ENCODE measurements at regions not wholly inside any gene's neighbourhood (a gene's known extent, or its start where the extent isn't known, plus 50 kb on each side); places are given as distances from the start of the nearest gene placed in this dataset.

DNA sequence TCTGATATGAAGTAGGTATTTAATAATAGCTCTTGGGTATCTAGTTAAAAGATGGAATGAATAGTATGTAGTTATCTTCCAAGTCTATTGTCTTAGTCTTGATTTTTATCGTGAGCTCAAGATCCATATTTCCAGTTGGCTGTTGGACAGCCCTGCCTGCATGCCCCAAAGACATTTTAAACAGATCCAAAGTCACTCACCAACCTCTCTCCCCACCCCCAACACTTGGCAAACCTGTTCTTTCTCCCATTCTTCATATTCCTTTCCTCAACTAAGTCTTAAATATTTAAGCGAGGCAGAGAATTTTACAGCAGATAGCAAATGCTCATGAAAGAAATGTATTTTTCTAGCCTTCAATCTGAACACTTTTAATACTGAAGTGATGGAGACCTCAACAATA is 80.7 kb upstream of the PALS2 start:
- intact Hi-C loops (cut with micrococcal nuclease), result no loop called here
- H3K27ac Mint-ChIP-seq, result no peak overlapping the region
- no peaks in the 10 kb centered on the region for H3K9me3 Mint-ChIP-seq
- H3K36me3 Mint-ChIP-seq (ENCODE audit: low read depth), result no peaks in the 10 kb centered on the region
- H3K27me3 Mint-ChIP-seq, result no peaks in the 10 kb centered on the region
- no peaks in the 10 kb centered on the region for H3K4me1 Mint-ChIP-seq (ENCODE audit: low read depth)
- no peak overlapping the region for H3K4me3 Mint-ChIP-seq

DNA sequence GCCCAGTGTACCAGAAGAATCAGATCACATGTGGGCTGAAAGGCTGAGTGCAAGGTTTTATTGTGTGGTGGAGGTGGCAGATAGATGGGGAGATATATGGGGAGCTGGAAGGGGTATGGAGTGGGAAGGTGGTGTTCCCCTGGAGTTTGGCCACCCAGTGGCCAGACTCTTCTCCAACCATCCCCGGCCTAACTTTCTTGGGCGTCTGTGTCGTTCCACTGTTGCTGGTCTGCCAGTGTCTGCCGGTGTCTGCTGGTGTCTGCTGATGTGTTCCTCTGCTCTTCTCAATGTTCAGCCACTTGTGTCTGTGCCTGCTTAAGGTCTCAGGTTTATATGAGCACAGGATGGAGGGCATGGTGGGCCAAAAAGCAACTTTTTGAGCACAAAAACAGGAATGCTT is 78.4 kb upstream of the PALS2 start:
- Mint-ChIP-seq H3K9me3 (no peaks in the 10 kb centered on the region), H3K27me3 (no peaks in the 10 kb centered on the region), H3K4me3 (no peak overlapping the region), H3K4me1 (ENCODE audit: low read depth) (no peaks in the 10 kb centered on the region), H3K36me3 (ENCODE audit: low read depth) (no peaks in the 10 kb centered on the region), H3K27ac (no peak overlapping the region)
- intact Hi-C loops (cut with micrococcal nuclease), result no loop called here

DNA sequence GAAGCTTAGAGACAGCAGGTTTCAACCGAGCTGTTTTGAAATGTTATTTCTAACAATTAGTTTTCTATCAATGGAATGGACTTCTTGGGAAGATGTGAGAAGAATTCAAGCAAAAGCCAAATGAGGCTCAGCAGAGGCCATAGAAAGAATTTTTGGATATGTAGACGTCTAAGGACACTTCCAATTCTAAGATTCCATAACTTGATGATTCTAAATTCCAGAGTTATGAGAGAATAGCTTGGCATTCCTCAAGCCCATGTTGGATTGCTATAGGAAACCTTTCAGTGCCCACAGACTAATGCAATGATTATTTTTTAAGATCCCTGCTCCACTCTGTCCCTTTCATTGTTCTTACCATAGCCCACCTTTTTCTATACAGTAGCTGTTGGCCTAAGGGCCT is 77.2 kb upstream of the PALS2 start:
- no peaks in the 10 kb centered on the region for H3K27me3 Mint-ChIP-seq
- H3K9me3 Mint-ChIP-seq, result no peaks in the 10 kb centered on the region
- H3K27ac Mint-ChIP-seq, result no peak overlapping the region
- H3K4me3 Mint-ChIP-seq, result no peak overlapping the region
- H3K36me3 Mint-ChIP-seq (ENCODE audit: low read depth), result no peaks in the 10 kb centered on the region
- intact Hi-C loops (cut with micrococcal nuclease), result no loop called here
- no peaks in the 10 kb centered on the region for H3K4me1 Mint-ChIP-seq (ENCODE audit: low read depth)

DNA sequence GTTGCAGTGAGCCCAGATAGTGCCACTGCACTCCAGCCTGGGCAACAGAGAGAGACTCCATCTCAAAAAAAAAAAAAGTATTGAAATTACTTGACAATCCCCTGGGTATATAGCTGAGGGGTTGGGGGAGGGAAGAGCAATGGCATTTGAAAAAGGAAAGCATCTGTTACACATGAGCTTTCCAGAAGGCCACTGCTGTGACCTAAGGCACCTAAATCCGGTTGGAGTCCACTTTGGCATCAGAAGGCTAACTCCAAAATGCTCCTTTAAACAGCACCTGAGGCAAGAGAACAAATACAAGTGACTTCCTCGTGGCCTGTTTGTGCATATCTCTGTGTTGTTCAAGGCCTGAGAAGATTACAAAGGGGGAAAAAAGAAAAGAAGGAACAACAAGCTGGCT is 74.8 kb upstream of the PALS2 start:
- Mint-ChIP-seq H3K4me1 (ENCODE audit: low read depth) (no peaks in the 10 kb centered on the region), H3K4me3 (no peak overlapping the region), H3K27me3 (no peaks in the 10 kb centered on the region), H3K9me3 (no peaks in the 10 kb centered on the region), H3K27ac (no peak overlapping the region), H3K36me3 (ENCODE audit: low read depth) (no peaks in the 10 kb centered on the region)
- intact Hi-C loops (cut with micrococcal nuclease), result no loop called here

DNA sequence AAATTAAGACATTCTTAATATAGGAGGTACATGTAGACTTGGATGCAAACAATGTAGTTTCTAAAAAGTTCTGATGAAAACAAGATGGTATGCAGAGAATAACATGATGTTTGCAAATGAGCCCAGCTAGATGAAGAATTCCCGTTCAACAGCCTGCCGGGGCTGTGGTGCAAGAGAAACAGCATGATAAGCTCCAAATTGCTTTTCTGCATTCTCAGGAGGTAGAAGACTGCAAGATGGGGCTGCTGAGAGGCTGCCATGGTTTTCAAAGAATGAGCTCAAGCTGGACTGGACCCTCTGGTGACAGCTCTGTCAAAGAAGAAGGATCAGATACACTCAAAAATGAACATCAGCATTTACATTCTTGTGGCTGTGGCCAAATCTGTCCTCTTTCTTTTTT is 73.4 kb upstream of the PALS2 start:
- Mint-ChIP-seq H3K27ac (no peak overlapping the region), H3K4me1 (ENCODE audit: low read depth) (no peaks in the 10 kb centered on the region), H3K36me3 (ENCODE audit: low read depth) (no peaks in the 10 kb centered on the region), H3K27me3 (no peaks in the 10 kb centered on the region), H3K9me3 (no peaks in the 10 kb centered on the region), H3K4me3 (no peak overlapping the region)
- intact Hi-C loops (cut with micrococcal nuclease), result no loop called here

DNA sequence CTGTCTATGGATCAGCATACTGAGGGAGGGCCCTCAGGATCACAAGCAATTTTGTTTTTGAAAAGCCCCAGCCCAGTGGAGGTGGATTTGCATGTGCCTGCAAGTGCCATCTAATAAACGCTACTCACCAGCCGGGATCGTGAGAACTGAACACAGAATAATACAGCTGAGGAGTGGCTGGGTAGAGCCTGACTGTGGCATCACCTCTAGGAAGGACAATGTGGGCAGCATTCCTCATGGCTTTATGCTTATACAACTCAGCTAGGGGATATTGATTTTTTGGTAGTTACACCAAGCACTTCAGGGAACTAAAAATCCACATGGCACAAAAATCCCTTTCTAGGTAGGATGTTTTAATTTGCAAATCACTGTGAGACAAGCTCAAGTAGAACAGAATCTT is 72.7 kb upstream of the PALS2 start:
- Mint-ChIP-seq H3K4me3 (no peak overlapping the region), H3K4me1 (ENCODE audit: low read depth) (no peaks in the 10 kb centered on the region), H3K9me3 (no peaks in the 10 kb centered on the region), H3K27ac (no peak overlapping the region), H3K36me3 (ENCODE audit: low read depth) (no peaks in the 10 kb centered on the region), H3K27me3 (no peaks in the 10 kb centered on the region)
- intact Hi-C loops (cut with micrococcal nuclease), result no loop called here

DNA sequence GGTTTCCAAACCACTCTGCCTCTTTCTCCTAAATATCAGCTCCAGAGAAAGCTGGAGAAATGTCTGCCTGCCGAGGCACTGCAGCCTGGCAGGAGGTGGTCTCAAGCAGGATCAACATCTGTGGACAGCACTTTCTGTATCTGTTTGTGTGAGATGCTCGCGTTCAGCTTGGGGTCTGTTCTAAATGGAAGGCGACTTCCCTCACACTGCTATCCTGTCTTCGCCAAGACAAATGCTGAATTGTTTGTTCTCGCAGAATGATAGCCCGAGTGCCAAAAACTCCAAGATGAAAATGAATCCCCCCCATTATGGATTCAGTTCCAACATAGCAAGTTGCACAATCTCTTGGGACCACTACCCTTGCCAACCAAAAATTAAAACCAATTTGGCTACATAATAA is 72.2 kb upstream of the PALS2 start:
- Mint-ChIP-seq H3K4me1 (ENCODE audit: low read depth) (no peaks in the 10 kb centered on the region), H3K36me3 (ENCODE audit: low read depth) (no peaks in the 10 kb centered on the region), H3K27ac (no peak overlapping the region), H3K4me3 (no peak overlapping the region), H3K27me3 (no peaks in the 10 kb centered on the region), H3K9me3 (no peaks in the 10 kb centered on the region)
- intact Hi-C loops (cut with micrococcal nuclease), result no loop called here

DNA sequence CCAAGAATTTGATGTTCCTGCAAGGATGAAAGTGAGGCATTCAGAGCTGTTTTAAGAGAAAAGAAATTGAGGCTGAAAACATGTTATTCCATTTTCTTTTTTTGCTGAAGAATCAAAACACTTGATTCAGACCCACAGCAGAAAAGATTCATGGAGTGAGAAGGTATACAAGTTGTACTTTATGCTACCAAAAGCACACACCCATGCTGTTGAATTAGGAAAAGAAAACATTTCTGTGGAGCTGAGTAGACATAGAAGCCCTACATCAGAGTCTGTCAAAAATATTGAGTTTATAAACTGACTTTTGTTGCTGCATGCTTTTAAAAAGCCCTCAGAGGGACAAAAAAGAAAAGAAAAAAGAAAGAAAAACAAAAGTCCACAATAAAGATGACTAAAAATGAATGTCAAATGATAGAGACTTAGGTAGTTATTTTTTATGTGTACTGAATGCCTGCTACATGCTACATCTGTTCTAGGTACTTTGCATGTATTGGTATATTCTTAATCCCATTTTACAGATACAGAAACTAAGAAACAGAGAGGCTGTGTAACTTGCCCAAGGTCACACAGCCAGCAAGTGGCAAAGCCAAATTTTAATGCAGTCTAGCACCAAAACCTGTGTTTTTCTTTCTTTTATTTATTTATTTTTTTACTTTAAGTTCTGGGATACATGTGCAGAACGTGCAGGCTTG is 71.7 kb upstream of the PALS2 start:
- intact Hi-C loops (cut with micrococcal nuclease), result no loop called here
- Mint-ChIP-seq H3K4me3 (no peak overlapping the region), H3K9me3 (no peaks in the 10 kb centered on the region), H3K27ac (no peak overlapping the region), H3K27me3 (no peaks in the 10 kb centered on the region), H3K4me1 (ENCODE audit: low read depth) (no peaks in the 10 kb centered on the region), H3K36me3 (ENCODE audit: low read depth) (no peaks in the 10 kb centered on the region)

DNA sequence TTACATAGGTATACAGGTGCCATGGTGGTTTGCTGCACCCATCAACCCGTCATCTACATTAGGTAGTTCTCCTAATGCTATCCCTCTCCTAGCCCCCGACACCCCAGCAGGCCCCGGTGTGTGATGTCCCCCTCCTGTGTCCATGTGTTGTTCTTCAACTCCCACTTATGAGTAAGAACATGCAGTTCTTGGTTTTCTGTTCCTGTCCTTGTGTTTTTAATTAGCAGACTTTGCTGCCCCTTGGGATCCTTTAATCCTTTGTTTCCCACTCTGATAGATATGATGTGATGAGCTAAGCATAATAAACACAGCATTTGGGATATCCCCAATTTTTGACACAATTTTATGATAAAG is 71.1 kb upstream of the PALS2 start:
- Mint-ChIP-seq H3K27me3 (no peaks in the 10 kb centered on the region), H3K9me3 (no peaks in the 10 kb centered on the region), H3K36me3 (ENCODE audit: low read depth) (no peaks in the 10 kb centered on the region), H3K4me3 (no peak overlapping the region), H3K27ac (no peak overlapping the region), H3K4me1 (ENCODE audit: low read depth) (no peaks in the 10 kb centered on the region)
- intact Hi-C loops (cut with micrococcal nuclease), result no loop called here

DNA sequence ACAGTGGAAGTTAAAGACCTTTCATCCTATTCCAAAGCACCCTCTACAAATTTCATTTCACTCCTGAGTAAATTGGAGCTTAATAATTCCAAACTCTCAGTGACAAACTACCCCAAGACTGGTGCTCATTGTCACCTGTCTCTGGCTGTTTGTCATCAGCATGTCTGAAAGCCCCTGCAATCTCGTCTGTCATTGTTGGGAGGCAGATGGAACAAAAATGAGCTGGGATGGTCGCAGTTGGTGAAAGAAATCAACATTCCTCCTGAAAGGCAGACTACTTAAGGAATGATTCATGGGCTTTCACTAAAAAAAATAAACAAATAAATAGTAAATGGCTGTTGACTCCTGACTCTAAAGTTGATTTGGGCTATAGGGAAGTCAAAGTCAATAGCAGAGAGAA is 69.7 kb upstream of the PALS2 start:
- Mint-ChIP-seq H3K4me1 (ENCODE audit: low read depth) (no peaks in the 10 kb centered on the region), H3K4me3 (no peak overlapping the region), H3K27me3 (no peaks in the 10 kb centered on the region), H3K36me3 (ENCODE audit: low read depth) (no peaks in the 10 kb centered on the region), H3K9me3 (no peaks in the 10 kb centered on the region), H3K27ac (no peak overlapping the region)
- intact Hi-C loops (cut with micrococcal nuclease), result no loop called here

DNA sequence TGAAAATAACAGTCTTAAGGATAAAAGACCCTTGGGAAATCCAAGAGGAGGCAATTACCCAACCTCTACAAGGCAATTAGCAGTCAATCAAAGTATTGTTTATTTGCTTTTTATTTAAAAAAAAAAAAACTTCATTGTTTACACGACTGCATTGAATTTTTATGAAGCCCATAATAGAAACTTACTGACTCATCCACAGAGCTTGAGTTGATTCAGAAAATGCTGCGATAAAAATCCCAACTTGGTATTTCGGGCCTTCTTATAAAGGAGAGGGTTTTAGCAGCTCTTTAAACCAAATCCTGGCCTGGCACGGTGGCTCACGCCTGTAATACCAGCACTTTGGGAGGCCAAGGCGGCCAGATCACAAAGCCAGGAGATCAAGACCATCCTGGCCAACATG is 69.2 kb upstream of the PALS2 start:
- no peaks in the 10 kb centered on the region for H3K36me3 Mint-ChIP-seq (ENCODE audit: low read depth)
- no peaks in the 10 kb centered on the region for H3K27me3 Mint-ChIP-seq
- no peaks in the 10 kb centered on the region for H3K4me1 Mint-ChIP-seq (ENCODE audit: low read depth)
- H3K27ac Mint-ChIP-seq, result no peak overlapping the region
- no peak overlapping the region for H3K4me3 Mint-ChIP-seq
- no peaks in the 10 kb centered on the region for H3K9me3 Mint-ChIP-seq
- intact Hi-C loops (cut with micrococcal nuclease), result no loop called here

DNA sequence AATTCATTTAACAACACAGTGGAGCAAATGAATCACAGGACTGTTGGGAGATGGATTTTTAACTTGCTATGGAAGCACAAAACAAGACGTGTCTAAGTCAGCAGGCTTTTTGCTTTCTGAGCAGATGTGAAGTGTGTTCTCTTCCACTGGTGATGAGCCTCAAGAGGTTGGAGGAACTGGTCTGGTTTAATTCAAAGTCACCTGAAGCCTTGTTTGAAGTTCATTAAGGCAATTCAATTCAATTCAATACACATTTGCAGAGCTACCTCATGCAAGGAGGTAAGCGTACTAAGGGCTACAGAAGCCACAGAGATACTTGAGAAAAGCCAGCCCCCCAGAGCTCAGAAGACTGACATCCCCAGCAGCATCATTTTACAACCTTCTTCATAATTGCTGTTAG is 68.4 kb upstream of the PALS2 start:
- Mint-ChIP-seq H3K4me1 (ENCODE audit: low read depth) (no peaks in the 10 kb centered on the region), H3K27ac (no peak overlapping the region), H3K9me3 (no peaks in the 10 kb centered on the region), H3K36me3 (ENCODE audit: low read depth) (no peaks in the 10 kb centered on the region), H3K27me3 (no peaks in the 10 kb centered on the region), H3K4me3 (no peak overlapping the region)
- intact Hi-C loops (cut with micrococcal nuclease), result no loop called here

DNA sequence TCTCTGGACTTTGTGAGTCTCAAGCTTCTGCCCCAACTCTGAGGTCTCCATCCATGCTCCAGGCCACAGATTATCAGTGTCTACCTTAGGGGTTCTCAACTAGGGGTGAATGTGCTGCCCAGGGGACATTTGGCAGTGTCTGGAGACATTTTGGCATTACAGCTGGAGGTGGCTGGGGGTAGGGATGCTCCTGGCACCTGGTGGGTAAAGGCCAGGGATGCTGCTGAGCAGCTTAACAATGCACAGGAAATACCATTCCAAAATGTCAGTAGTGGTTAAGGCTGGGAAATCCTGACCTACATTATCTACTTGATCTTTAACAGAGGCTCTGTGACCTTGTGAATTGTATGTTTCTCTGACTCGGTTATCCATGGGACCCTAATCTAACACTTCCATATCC is 67.3 kb upstream of the PALS2 start:
- Mint-ChIP-seq H3K4me1 (ENCODE audit: low read depth) (no peaks in the 10 kb centered on the region), H3K4me3 (no peak overlapping the region), H3K27ac (no peak overlapping the region), H3K27me3 (no peaks in the 10 kb centered on the region), H3K36me3 (ENCODE audit: low read depth) (no peaks in the 10 kb centered on the region), H3K9me3 (no peaks in the 10 kb centered on the region)
- intact Hi-C loops (cut with micrococcal nuclease), result no loop called here

DNA sequence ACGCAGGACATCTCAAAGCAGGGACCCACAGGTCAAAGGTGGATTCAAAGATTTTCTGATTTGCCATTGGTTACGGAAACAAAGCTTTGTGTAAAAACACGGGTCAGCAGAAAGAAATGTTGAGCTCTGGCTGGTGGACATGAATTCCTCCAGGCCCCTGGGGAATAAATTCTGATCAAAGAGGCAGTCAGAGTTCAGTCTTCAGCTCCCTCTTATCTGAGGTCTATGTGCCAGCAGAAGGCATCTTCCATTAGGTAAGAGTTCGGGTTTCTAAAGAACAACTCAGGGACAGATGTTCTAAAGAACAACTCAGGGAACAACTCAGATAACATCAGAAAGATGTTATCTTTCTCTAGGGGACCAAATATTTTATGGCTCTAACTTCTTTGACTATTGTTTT is 64.9 kb upstream of the PALS2 start:
- H3K4me1 Mint-ChIP-seq (ENCODE audit: low read depth), result no peaks in the 10 kb centered on the region
- H3K36me3 Mint-ChIP-seq (ENCODE audit: low read depth), result no peaks in the 10 kb centered on the region
- H3K27ac Mint-ChIP-seq, result no peak overlapping the region
- no peak overlapping the region for H3K4me3 Mint-ChIP-seq
- no peaks in the 10 kb centered on the region for H3K9me3 Mint-ChIP-seq
- intact Hi-C loops (cut with micrococcal nuclease), result no loop called here
- no peaks in the 10 kb centered on the region for H3K27me3 Mint-ChIP-seq

DNA sequence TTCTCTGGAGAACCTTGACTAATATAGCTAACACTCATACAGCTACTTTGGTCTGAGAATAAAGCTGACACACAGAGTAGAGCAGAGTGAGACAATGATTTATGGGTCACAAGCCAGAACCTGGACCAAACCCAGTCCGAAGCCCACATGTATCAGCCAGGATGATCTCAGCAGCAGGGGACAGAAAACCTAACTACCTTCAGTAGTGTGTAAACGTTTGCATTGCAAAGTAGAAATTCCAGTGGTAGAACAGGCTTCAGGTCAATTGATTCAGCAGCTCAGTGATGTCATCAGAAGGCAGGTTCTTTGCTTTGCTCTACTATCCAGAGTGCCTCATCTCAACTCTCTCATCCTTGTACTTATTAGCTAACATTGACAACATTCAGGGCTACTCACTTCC is 62.5 kb upstream of the PALS2 start:
- no peaks in the 10 kb centered on the region for H3K27me3 Mint-ChIP-seq
- intact Hi-C loops (cut with micrococcal nuclease), result no loop called here
- H3K4me1 Mint-ChIP-seq (ENCODE audit: low read depth), result no peaks in the 10 kb centered on the region
- H3K4me3 Mint-ChIP-seq, result no peak overlapping the region
- no peaks in the 10 kb centered on the region for H3K36me3 Mint-ChIP-seq (ENCODE audit: low read depth)
- no peaks in the 10 kb centered on the region for H3K9me3 Mint-ChIP-seq
- no peak overlapping the region for H3K27ac Mint-ChIP-seq

Data from dendritic cell treated with granulocyte-macrophage colony-stimulating factor and Interleukin-4, amounts not matched to agents 40 ng/mL and 50 ng/mL, for 4 days (primary cell).